Endothelial cell of umbilical vein (primary cell): ENCODE measurements at regions not wholly inside any gene's neighbourhood (a gene's known extent, or its start where the extent isn't known, plus 50 kb on each side); places are given as distances from the start of the nearest gene placed in this dataset.

Source experiments
- BruUV-seq: library from RNA; stranded (reverse); fragments of 400-500 nt; replicated peaks from 2 replicates; lab custom pipeline; 2021; lab: Mats Ljungman, UMichigan
- CTCF ChIA-PET: fragments of 300-600, 350-600 bp; sonication (Branson Sonifier 250); formaldehyde crosslinking; loops from one replicate; lab custom pipeline; 2021; ENCODE audit warnings: antibody characterized with exemption, inconsistent platforms; lab: Charles Lee
- POLR2A ChIA-PET: fragments of 300-600, 350-600 bp; sonication (Branson Sonifier 250); formaldehyde crosslinking; loops from one replicate; lab custom pipeline; 2021; ENCODE audit warnings: antibody characterized with exemption, inconsistent platforms; lab: Charles Lee
- DNase-seq: peaks from one replicate; pipeline ENCODE4 v3.0.0-alpha.2; 2011; ENCODE audit warnings: low read depth, low spot score
- FAIRE-seq: peaks from 2 replicates; lab custom pipeline; 2011; peaks lifted over from hg19 to GRCh38; lab: Jason Lieb, UNC
- H2AFZ ChIP-seq: 2 replicates; pipeline ENCODE4 v1.6.0; 2012; ENCODE audit warnings: low read depth, low read length, control low read depth, inconsistent platforms
- H3K27ac ChIP-seq: 2 replicates; pipeline ENCODE4 v1.5.1; 2011; ENCODE audit warnings: low read depth, mild to moderate bottlenecking, control low read depth, low read length, moderate library complexity; ENCODE audit not compliant: insufficient read depth
- H3K27me3 ChIP-seq, 2 experiments: 2 replicates each; pipeline versions ENCODE4 v1.6.0 to v1.6.1; 2011; ENCODE audit warnings: low read length in 2 of 2, mixed read lengths in 1 of 2; ENCODE audit not compliant: control insufficient read depth in 2 of 2, insufficient read depth in 2 of 2
- H3K36me3 ChIP-seq, 2 experiments: 2 replicates in 1 of 2; 3 replicates in 1 of 2; pipeline ENCODE4 v1.5.1; 2011; ENCODE audit warnings: low read length in 2 of 2, mild to moderate bottlenecking in 1 of 2, moderate library complexity in 1 of 2; ENCODE audit not compliant: control insufficient read depth in 2 of 2, insufficient read depth in 2 of 2; ENCODE audit errors: extremely low read depth in 1 of 2
- H3K4me1 ChIP-seq: 3 replicates; pipeline ENCODE4 v1.5.1; 2011; ENCODE audit warnings: mild to moderate bottlenecking, low read length; ENCODE audit not compliant: control insufficient read depth, insufficient read depth; ENCODE audit errors: extremely low read depth
- H3K4me2 ChIP-seq: 2 replicates; pipeline ENCODE4 v1.6.1; 2011; ENCODE audit warnings: low read length, control low read depth, mixed read lengths; ENCODE audit not compliant: insufficient read depth
- H3K4me3 ChIP-seq, 3 experiments: fragments of 200-600 bp in 1 of 3; sonication (generic), shearing (Covaris generic) in 1 of 3; replicated peaks in 1 of 3; 2 replicates each; pipeline ENCODE4 v1.5.1; 2011 to 2016; ENCODE audit warnings: control low read depth in 3 of 3, low read length in 3 of 3, mild to moderate bottlenecking in 2 of 3, inconsistent platforms in 1 of 3, low read depth in 1 of 3, moderate library complexity in 1 of 3; ENCODE audit not compliant: insufficient read depth in 1 of 3
- H3K79me2 ChIP-seq: 2 replicates; pipeline ENCODE4 v1.6.0; 2012; ENCODE audit warnings: low read length, inconsistent platforms; ENCODE audit not compliant: control insufficient read depth, insufficient read depth
- H3K9ac ChIP-seq: replicated peaks from 2 replicates; pipeline ENCODE3; 2011; ENCODE audit warnings: low read length, control low read depth; ENCODE audit not compliant: insufficient read depth; ENCODE audit errors: extremely low read depth
- H3K9me1 ChIP-seq: replicated peaks from 3 replicates; pipeline ENCODE4 v1.6.0; 2011; ENCODE audit warnings: mild to moderate bottlenecking, low read length; ENCODE audit not compliant: control insufficient read depth, insufficient read depth; ENCODE audit errors: extremely low read depth
- H3K9me3 ChIP-seq: replicated peaks from 2 replicates; pipeline ENCODE4 v1.5.1; 2012; ENCODE audit warnings: low read length, inconsistent platforms; ENCODE audit not compliant: control insufficient read depth, insufficient read depth
- H4K20me1 ChIP-seq: replicated peaks from 2 replicates; pipeline ENCODE3; 2011; ENCODE audit warnings: mild to moderate bottlenecking, low read length; ENCODE audit not compliant: control insufficient read depth, insufficient read depth; ENCODE audit errors: extremely low read depth
- CTCF ChIP-seq, 2 donors: IDR thresholded peaks; 1 replicate in 1 of 2; 2 replicates in 1 of 2; pipeline ENCODE4 v1.5.1; 2011; ENCODE audit warnings: low read length in 2 of 2, mild to moderate bottlenecking in 2 of 2, moderate library complexity in 2 of 2, control low read depth in 1 of 2, inconsistent platforms in 1 of 2, low read depth in 1 of 2; ENCODE audit not compliant: insufficient read depth in 1 of 2; ENCODE audit errors: extremely low read depth in 1 of 2
- EZH2 ChIP-seq: IDR thresholded peaks from 2 replicates; pipeline ENCODE4 v1.6.1; 2012; ENCODE audit warnings: borderline replicate concordance, low read depth, mild to moderate bottlenecking, moderate library complexity, low read length, inconsistent platforms; ENCODE audit not compliant: severe bottlenecking
- FOS ChIP-seq: IDR thresholded peaks from 2 replicates; pipeline ENCODE4 v1.6.1; 2011; ENCODE audit warnings: mild to moderate bottlenecking, low read length, moderate library complexity, borderline replicate concordance; ENCODE audit not compliant: insufficient read depth
- GATA2 ChIP-seq: IDR thresholded peaks from 2 replicates; pipeline ENCODE4 v1.7.0; 2011; ENCODE audit warnings: low read depth, mild to moderate bottlenecking, moderate library complexity, mixed read lengths, low read length; ENCODE audit not compliant: insufficient read length, insufficient read depth
- JUN ChIP-seq: IDR thresholded peaks from 2 replicates; pipeline ENCODE4 v1.6.1; 2011; ENCODE audit warnings: borderline replicate concordance, low read depth; ENCODE audit not compliant: insufficient read length, insufficient read depth
- MAX ChIP-seq: IDR thresholded peaks from 2 replicates; pipeline ENCODE4 v1.6.1; 2011; ENCODE audit not compliant: insufficient read depth, insufficient read length
- MYC ChIP-seq: IDR thresholded peaks from one replicate; pipeline ENCODE4 v1.6.1; 2011; ENCODE audit warnings: mild to moderate bottlenecking, low read depth, low read length
- POLR2A ChIP-seq: IDR thresholded peaks from 2 replicates; pipeline ENCODE4 v1.6.1; 2012; ENCODE audit warnings: low read depth, mild to moderate bottlenecking, control low read depth, low read length
- POLR2AphosphoS5 ChIP-seq: IDR thresholded peaks from 2 replicates; pipeline ENCODE4 v1.6.1; 2012; ENCODE audit warnings: low read depth, mild to moderate bottlenecking, control low read depth, low read length, moderate library complexity; ENCODE audit not compliant: insufficient read depth
- dilution Hi-C: fragments of 300-500 bp; cut with MboI; formaldehyde crosslinking; loops from one replicate; pipeline ENCODE4 v1.15.0; 2019; ENCODE audit warnings: low sequenced_read_pairs; ENCODE audit not compliant: extremely low pct_ligation_motif_present
- intact Hi-C: fragments of 100-400 bp; cut with micrococcal nuclease; formaldehyde crosslinking; loops from one replicate; pipeline ENCODE4 v1.10.0; 2022

GRCh38 chr6:40325041-40325440, 262.1 kb downstream of the LRFN2 start:
- no TSS peak for BruUV-seq
- Histone ChIP-seq H4K20me1 (no peaks in the 10 kb centered on the region), H3K79me2 (no peaks in the 10 kb centered on the region), H3K4me1 (no peaks in the 10 kb centered on the region), H2AFZ (no peak overlapping the region), H3K9me1 (no peaks in the 10 kb centered on the region), H3K9me3 (no peaks in the 10 kb centered on the region), H3K4me3 (no peak overlapping the region), H3K4me2 (no peak overlapping the region), H3K27me3 (no peaks in the 10 kb centered on the region), H3K27ac (no peak overlapping the region), H3K9ac (no peak overlapping the region), H3K36me3 (no peaks in the 10 kb centered on the region)
- no peak for TF ChIP-seq MAX
- no peak for TF ChIP-seq POLR2AphosphoS5
- TF ChIP-seq POLR2A: no peak
- TF ChIP-seq FOS: no peak
- TF ChIP-seq EZH2: no peak
- TF ChIP-seq GATA2: no peak
- no peak for TF ChIP-seq CTCF (IDR thresholded peaks at IDR 0.05; ENCODE audit: extremely low read depth in 1 of 2, insufficient read depth in 1 of 2, low read depth in 1 of 2, low read length in 2 of 2)
- no peak for TF ChIP-seq JUN
- TF ChIP-seq MYC: no peak
- CTCF ChIA-PET: interaction anchor here (1.0 to 1.4 kb wide), 2 partner anchors 13 to 263 kb away, joined by 3 read pairs; partner anchors contain the start of gene LRFN2
- POLR2A ChIA-PET: no interaction called here
- dilution Hi-C loops (no loop called here), intact Hi-C loops (loop anchor here (10.0 kb wide), 1 partner anchor 500 kb away; no protein-coding TSS in a partner anchor)
- FAIRE-seq: no peak
- DNase-seq: no peak
